ENCODE measurements at regions not wholly inside any gene's neighbourhood (a gene's known extent, or its start where the extent isn't known, plus 50 kb on each side); places are given as distances from the start of the nearest gene placed in this dataset.

DNA sequence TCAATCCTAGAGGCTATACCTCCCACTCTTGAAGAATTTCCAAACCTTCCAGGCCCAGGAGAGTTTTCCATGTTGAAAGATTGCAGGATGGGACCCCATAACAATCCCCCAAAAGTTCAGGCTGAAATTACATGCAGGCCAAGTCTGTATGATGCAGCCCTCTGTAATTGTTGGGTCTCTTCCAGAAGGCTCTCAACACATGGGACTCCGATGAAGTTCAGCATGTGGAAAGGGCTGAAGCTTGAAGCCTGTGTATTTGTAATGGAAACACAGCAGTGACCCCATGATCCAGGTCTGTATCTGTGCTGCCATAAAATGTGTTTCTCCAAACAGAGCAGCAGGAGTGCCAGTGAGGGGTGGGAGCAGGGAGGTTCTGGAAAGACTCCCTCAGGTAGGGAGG is 202.5 kb upstream of the LYPLAL1 start:
- Histone ChIP-seq H3K79me2 (ENCODE audit: insufficient read depth, low read length) (no peaks in the 10 kb centered on the region), H2AFZ (ENCODE audit: low read depth, low read length, severe bottlenecking) (no peak overlapping the region), H4K20me1 (ENCODE audit: low read depth, low read length) (no peaks in the 10 kb centered on the region), H3K4me2 (ENCODE audit: low read depth, low read length, poor library complexity, severe bottlenecking) (no peak overlapping the region), H3K27ac (ENCODE audit: low read depth, low read length) (no peak overlapping the region), H3K27me3 (ENCODE audit: low read length) (no peaks in the 10 kb centered on the region), H3K4me3 (ENCODE audit: insufficient read depth, low read length, poor library complexity, severe bottlenecking) (no peak overlapping the region), H3K9me2 (replicated peaks; ENCODE audit: insufficient read depth, low read length) (no peaks in the 10 kb centered on the region), H3K9me3 (ENCODE audit: insufficient read depth, low read length) (no peaks in the 10 kb centered on the region), H3K9ac (ENCODE audit: low read length) (no peak overlapping the region), H3K36me3 (ENCODE audit: low read length) (no peaks in the 10 kb centered on the region), H3F3A (ENCODE audit: insufficient read depth) (no peaks in the 10 kb centered on the region)
- no peak for TF ChIP-seq EZH2phosphoT487 (conservative IDR thresholded peaks at IDR 0.05; ENCODE audit: low read length)
- TF ChIP-seq, protein P1, sequence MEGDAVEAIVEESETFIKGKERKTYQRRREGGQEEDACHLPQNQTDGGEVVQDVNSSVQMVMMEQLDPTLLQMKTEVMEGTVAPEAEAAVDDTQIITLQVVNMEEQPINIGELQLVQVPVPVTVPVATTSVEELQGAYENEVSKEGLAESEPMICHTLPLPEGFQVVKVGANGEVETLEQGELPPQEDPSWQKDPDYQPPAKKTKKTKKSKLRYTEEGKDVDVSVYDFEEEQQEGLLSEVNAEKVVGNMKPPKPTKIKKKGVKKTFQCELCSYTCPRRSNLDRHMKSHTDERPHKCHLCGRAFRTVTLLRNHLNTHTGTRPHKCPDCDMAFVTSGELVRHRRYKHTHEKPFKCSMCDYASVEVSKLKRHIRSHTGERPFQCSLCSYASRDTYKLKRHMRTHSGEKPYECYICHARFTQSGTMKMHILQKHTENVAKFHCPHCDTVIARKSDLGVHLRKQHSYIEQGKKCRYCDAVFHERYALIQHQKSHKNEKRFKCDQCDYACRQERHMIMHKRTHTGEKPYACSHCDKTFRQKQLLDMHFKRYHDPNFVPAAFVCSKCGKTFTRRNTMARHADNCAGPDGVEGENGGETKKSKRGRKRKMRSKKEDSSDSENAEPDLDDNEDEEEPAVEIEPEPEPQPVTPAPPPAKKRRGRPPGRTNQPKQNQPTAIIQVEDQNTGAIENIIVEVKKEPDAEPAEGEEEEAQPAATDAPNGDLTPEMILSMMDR (IDR thresholded peaks at IDR 0.05; ENCODE audit: insufficient read depth, low read length, poor library complexity, severe bottlenecking) = no peak

DNA sequence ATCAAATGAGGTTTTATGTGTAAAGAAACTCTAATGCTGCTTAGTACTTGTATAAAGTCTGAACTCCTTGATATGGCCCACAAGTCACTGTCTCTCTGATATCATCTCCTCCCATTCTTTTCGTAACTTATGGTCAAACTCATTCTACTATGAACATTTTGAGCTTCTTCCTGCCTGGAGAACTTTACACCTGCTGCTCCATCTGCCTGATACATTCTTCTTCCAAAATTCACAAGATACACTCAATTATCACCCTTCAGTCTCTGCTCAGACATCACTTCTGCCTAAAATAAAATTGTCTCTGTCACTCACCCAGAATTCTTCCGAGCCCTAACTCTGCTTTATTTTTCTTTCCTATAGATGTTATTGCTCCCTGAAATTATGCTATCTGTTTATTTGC is 192.8 kb upstream of the LYPLAL1 start:
- no peak overlapping the region for H3K27ac ChIP-seq (ENCODE audit: low read depth, low read length)
- TF ChIP-seq, protein P1 (IDR thresholded peaks at IDR 0.05; ENCODE audit: insufficient read depth, low read length, poor library complexity, severe bottlenecking) = no peak
- TF ChIP-seq EZH2phosphoT487 (conservative IDR thresholded peaks at IDR 0.05; ENCODE audit: low read length) = no peak
- no peaks in the 10 kb centered on the region for H3K9me2 ChIP-seq (replicated peaks; ENCODE audit: insufficient read depth, low read length)
- no peaks in the 10 kb centered on the region for H3K79me2 ChIP-seq (ENCODE audit: insufficient read depth, low read length)
- no peaks in the 10 kb centered on the region for H3F3A ChIP-seq (ENCODE audit: insufficient read depth)
- no peaks in the 10 kb centered on the region for H3K36me3 ChIP-seq (ENCODE audit: low read length)
- H3K9me3 ChIP-seq (ENCODE audit: insufficient read depth, low read length) = no peaks in the 10 kb centered on the region
- no peak overlapping the region for H3K4me3 ChIP-seq (ENCODE audit: insufficient read depth, low read length, poor library complexity, severe bottlenecking)
- no peaks in the 10 kb centered on the region for H4K20me1 ChIP-seq (ENCODE audit: low read depth, low read length)
- H3K9ac ChIP-seq (ENCODE audit: low read length) = no peak overlapping the region
- no peak overlapping the region for H2AFZ ChIP-seq (ENCODE audit: low read depth, low read length, severe bottlenecking)
- H3K4me2 ChIP-seq (ENCODE audit: low read depth, low read length, poor library complexity, severe bottlenecking) = no peak overlapping the region
- no peaks in the 10 kb centered on the region for H3K27me3 ChIP-seq (ENCODE audit: low read length)

DNA sequence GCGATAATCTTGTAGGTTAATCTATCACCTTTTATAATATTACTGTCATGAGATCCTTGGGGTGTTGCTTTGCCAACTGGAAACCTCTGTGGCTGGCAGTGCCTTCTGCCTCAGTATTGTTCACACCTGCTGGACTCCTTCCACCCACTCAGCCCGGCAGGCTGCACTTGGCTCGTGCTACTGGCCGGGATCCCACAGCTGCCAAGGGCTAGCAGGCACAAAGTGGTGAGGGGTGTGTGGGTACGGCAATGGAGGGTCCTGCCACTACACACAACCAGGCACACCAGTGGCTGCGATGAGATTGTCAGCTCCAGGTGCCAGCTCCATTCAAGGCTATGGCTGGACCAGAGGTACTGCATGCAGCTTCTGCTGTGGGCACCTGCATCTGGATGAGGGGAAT is 191.2 kb upstream of the LYPLAL1 start:
- TF ChIP-seq EZH2phosphoT487 (conservative IDR thresholded peaks at IDR 0.05; ENCODE audit: low read length) = no peak
- TF ChIP-seq, protein P1 (IDR thresholded peaks at IDR 0.05; ENCODE audit: insufficient read depth, low read length, poor library complexity, severe bottlenecking) = no peak

More for the DNA sequence above, 191.2 kb upstream of the LYPLAL1 start:
- Histone ChIP-seq H3K27ac (ENCODE audit: low read depth, low read length) (no peak overlapping the region), H3K9me3 (ENCODE audit: insufficient read depth, low read length) (no peaks in the 10 kb centered on the region), H3K4me2 (ENCODE audit: low read depth, low read length, poor library complexity, severe bottlenecking) (no peak overlapping the region), H3K79me2 (ENCODE audit: insufficient read depth, low read length) (no peaks in the 10 kb centered on the region), H2AFZ (ENCODE audit: low read depth, low read length, severe bottlenecking) (no peak overlapping the region), H3F3A (ENCODE audit: insufficient read depth) (no peaks in the 10 kb centered on the region), H3K9ac (ENCODE audit: low read length) (no peak overlapping the region), H3K36me3 (ENCODE audit: low read length) (no peaks in the 10 kb centered on the region), H3K4me3 (ENCODE audit: insufficient read depth, low read length, poor library complexity, severe bottlenecking) (no peak overlapping the region), H3K27me3 (ENCODE audit: low read length) (no peaks in the 10 kb centered on the region), H4K20me1 (ENCODE audit: low read depth, low read length) (no peaks in the 10 kb centered on the region), H3K9me2 (replicated peaks; ENCODE audit: insufficient read depth, low read length) (no peaks in the 10 kb centered on the region)
